RKO (cell line): ENCODE measurements at regions not wholly inside any gene's neighbourhood (a gene's known extent, or its start where the extent isn't known, plus 50 kb on each side); places are given as distances from the start of the nearest gene placed in this dataset.
A peak's percentile ranks its signal among the peaks of the same experiment; 100 is the strongest.
"Not testable (repeated sequence)": the region's sequence is repeated elsewhere in the genome, so short reads cannot be mapped to it uniquely, and the experiment has no call there.

ENCODE experiments used
- DNase-seq: peaks from one replicate; pipeline ENCODE4 v3.0.0-alpha.2; 2016; ENCODE audit warnings: low spot score

DNA sequence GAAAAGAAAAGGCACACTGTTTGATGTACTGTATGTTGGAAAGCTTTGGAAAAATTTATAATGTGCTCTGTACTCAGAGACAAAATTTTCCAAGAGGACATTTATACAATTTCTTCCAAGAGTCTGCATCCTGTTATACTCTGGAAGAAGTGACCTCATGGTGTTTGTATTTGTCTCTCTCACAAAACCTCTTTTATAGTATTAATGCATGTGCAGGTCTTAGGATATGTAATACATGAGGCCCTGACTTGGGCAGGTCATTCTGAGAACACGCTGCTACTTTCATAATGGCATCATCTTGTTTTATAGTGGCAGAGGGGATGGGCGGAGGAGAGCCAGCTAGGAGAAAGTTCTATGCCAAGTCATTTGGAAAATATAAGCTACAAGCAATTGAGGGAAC is 72.0 kb upstream of the P3H2 start:
- no peak for DNase-seq

DNA sequence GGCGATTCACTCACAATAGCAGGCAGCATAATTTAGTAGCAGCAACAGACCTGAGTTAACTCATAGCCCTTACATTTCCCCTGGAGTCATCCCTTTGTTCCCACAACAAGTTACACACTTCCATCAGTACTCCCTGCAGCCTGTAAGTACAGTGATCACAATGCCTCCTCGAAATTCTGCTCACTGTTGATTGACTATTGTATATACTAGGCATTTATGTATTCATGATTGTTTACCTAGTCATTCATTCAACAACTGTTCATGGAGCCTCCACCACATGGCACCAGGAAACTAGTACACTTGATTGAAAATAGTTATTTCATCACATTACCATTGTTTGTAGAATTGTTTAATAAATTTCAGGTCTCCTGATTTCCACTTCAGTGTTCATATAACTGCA is 71.4 kb upstream of the P3H2 start:
- DNase-seq = no peak

DNA sequence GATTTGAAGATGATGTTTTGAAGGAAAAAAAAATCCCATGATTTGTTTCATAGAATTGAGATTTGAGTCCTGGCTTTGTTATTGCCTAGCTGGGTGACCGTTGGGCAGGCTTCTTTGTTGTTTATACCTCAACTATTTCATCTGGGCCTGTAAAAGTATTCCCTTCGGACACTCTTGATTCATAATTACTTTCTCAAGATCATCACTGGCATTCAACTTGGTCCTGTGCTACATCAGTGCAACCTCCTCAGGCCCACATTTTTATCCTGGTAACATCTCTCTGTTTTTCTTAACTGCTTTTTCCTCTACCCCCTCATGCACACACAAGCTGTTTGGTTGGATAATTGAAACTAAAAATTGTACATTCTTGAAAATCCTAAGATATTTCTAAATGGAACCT is 67.5 kb upstream of the P3H2 start:
- DNase-seq = no peak

DNA sequence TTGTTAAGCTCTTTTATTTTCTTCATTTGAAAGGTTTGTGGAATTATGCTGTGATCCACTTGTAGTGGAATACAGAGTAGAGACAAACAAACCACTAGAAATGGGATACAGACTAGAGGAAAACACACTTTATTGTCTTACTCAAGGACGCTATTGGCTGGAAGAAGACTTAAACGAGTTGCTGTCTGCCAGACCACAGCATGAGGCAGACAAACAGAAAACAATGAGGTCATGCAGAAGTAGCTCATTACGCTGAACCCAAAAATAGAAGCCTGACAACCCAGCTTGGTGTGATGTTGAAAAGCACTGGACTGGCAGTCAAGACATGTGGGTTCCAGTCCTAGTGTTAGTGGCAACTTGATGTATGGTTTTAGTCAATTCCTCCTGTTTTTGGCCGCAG is 62.4 kb upstream of the P3H2 start:
- peak; percentile 18 for DNase-seq

DNA sequence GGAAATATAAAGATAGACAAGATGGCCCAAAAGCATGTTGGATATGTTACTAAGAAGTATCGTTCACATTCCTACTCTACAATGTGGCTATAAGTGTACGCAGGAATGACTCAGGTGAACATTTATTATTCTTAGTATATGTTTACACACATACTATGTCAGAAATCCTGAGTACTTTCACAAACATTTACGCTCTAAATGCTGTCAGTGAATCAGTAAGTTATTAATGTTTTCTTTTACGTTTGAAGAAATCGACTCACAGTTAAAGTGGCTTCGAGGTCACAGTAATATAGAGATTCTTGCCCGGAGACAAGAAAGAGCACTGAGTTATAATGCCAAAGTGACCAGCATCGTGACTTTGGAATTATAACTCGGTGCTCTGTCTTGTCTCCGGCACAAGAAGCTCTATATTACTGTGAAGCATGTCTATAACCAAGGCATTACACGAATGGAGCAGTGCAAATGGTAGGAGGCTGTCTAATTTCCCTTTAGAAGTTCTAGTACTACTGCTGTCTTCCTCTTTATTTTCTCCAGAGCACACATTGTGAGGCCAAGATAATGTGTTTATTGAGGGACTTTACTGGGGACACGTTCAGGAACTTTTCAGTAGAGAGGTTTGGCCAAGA is 61.8 kb upstream of the P3H2 start:
- no peak for DNase-seq

DNA sequence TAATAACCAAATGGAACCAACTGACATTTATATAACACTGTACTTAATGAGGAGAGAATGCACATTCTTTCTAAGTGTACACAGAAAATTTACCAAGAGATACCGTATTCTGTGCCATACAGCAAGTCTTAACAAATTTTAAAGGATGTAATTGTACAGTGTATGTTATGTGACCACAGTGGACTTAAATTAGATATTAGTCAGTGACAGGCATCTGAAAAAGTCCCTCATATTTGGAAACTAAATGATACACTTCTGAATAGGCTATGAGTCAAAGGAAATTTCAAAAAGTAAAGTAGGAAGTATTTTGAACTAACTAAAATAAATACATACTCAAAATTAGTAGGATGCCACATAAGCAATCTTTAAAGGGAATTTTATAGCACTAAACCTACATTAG is 59.6 kb upstream of the P3H2 start:
- no peak for DNase-seq

DNA sequence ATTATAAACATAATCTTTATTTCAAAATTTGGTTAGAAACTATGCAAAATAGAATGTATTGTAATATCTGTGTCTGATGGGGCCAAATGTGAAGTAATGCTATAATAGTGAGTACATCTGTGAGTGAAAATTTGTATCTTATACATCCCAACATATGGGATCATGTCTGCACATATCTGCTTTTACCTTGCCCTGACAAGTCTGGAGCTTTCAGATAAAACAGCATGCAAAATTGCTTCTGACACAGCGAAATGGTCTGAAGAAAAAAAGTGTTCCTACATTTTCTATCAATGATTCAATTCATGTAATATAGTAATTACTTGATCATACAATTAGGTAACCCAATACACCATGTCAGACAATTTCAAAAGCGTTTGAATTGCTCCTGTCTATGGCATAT is 58.1 kb upstream of the P3H2 start:
- DNase-seq = no peak

DNA sequence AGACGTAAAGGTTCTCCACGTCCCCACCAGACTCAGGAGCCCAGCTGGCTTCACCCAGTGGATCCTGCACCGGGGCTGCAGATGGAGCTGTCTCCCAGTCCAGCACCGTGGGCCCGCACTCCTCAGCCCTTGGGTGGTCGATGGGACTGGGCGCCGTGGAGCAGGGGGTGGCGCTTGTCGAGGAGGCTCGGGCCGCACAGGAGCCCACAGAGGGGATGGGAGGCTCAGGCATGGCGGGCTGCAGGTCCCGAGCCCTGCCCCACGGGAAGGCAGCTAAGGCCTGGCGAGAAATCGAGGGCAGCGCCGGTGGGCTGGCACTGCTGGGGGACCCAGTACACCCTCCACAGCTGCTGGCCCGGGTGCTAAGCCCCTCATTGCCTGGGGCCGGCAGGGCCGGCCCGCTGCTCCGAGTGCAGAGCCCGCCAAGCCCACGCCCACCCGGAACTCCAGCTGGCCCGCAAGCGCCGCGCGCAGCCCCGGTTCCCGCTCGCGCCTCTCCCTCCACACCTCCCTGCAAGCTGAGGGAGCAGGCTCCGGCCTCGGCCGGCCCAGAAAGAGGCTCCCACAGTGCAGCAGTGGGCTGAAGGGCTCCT is 56.3 kb upstream of the P3H2 start:
- DNase-seq = not testable (repeated sequence)

DNA sequence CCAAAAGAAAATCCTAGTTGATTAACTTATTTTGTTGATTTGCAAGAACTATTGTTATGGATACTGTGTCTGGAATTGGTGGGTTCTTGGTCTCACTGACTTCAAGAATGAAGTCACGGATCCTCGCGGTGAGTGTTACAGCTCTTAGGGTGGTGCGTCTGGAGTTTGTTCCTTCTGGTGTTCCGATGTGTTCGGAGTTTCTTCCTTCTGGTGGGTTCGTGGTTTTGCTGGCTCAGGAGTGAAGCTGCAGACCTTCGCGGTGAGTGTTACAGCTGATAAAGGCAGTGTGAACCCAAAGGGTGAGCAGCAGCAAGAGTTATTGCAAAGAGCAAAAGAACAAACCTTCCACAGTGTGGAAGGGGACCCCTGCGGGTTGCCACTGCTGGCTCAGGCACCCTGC is 55.4 kb upstream of the P3H2 start:
- DNase-seq = not testable (repeated sequence)

DNA sequence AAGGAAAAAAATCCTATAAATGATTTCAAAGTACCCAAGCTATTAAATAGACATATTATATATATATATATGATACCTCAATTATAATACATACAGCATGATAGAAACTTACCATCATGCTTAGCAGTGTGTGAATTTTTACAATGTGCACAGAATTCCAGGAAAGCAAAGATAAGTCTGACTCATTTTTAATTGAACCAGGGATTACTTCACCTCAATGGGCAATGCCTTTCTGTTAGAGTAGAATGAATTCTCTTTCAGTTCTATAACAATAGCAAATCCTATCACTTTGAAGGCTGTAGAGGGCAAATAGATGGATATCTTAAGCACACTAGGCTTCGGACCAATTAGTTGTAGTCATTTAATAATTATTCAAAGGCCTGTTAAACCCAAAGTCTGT is 54.8 kb upstream of the P3H2 start:
- no peak for DNase-seq

DNA sequence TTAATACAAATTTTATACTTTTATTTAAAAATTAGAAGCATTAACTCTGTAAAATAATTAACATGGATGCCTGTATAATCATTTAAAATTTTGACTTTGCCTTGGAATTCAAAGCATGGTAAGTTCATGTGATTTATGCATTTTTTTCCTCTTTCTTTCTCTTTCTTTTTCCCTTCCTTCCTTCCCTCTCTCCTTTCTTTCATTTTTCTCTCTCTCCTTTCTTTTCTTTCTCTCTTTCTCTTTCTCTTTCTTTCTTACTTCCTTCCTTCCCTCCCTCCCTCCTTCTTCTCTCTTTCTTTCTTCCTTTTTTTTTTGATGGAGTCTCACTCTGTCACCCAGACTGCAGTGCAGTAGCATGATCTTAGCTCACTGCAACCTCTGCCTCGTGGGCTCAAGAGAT is 53.8 kb upstream of the P3H2 start:
- no peak for DNase-seq

DNA sequence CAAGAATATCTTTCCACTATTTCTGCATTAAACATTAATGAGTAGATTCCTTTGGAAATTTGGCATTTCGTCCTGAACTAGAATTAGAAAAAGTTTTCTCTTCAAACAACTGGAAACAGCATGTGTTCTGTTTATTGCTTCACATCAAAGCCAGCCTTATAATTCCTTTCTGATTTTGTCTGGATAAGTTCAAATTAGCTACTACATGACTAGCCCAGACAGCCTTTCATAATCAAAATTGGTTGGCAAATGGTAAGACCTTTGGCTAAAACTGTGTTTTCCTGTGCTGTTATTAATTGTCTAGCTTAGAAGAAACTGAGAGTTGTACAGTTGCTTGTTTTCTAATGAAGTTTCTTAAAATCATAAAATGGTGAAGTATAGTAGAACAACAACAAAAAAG is 52.7 kb upstream of the P3H2 start:
- no peak for DNase-seq

DNA sequence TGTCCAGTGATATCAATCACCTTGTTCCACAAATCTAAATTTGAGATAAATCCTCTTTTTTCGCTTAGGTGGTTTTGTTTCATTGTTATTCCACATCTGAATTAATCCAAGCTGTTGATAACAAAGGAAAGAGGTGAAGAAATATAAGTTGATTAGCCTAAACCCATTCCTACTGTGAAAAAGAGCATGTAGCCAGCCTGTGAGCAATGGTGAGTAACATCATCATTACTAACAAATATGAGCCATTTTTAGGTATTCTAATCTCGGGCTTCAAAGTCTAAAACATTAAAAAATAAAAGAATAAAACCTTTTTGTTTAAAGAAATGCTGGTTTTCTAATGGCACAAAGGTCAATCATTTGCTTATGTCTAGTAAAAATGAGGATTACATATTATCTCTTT is 52.1 kb upstream of the P3H2 start:
- no peak for DNase-seq
